NT2/D1 (cell line): ENCODE measurements at regions not wholly inside any gene's neighbourhood (a gene's known extent, or its start where the extent isn't known, plus 50 kb on each side); places are given as distances from the start of the nearest gene placed in this dataset.

Source experiments
- SUZ12 ChIP-seq: IDR thresholded peaks from 2 replicates; pipeline ENCODE4 v1.6.1; 2011; ENCODE audit not compliant: insufficient read length, insufficient read depth; ENCODE audit errors: extremely low read depth
- YY1 ChIP-seq: IDR thresholded peaks from 2 replicates; pipeline ENCODE4 v1.6.1; 2011; ENCODE audit not compliant: insufficient read length, insufficient read depth
- ZNF274 ChIP-seq: IDR thresholded peaks from 2 replicates; pipeline ENCODE4 v1.6.1; 2011; ENCODE audit warnings: mild to moderate bottlenecking, low read depth, low read length

DNA sequence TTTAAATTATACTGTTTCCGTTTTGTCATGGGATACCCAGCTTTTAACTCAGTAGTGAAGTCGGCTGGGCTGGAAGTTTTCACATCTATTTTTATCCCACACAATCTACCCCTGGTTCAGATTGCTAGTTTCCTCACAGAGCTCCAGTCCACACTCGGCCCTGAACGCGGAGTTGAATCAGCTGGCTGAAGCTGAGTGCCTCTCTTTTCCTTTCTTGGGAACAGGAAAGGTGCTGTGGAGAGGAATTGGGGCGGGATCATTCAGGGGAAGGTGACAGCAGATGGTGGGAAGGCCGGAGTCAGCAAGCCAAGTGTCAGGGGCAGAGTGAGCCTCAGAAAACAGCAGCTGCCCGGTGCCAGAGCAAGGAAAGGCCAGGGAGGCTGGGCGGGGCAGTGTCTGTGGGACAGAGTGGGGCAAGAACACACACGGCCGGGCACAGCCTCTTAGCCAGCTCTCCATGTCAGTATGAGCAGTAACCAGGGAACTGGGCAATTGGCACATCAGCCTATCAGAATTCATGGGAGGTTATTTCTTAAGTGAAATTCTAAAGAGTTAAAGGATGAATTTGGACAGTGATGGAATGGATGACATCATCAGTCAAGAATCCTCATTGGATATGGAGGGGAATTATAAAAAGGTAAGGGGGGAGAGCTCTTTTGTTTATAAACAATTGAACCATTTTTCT is 135.7 kb upstream of the IL12A start:
- no peak for TF ChIP-seq ZNF274
- no peak for TF ChIP-seq YY1
- no peak for TF ChIP-seq SUZ12
